Skeletal muscle satellite cell (primary cell): ENCODE measurements at regions not wholly inside any gene's neighbourhood (a gene's known extent, or its start where the extent isn't known, plus 50 kb on each side); places are given as distances from the start of the nearest gene placed in this dataset.
"Not testable (repeated sequence)": the region's sequence is repeated elsewhere in the genome, so short reads cannot be mapped to it uniquely, and the experiment has no call there.

Experiments
- H3K27me3 ChIP-seq: 2 replicates; pipeline ENCODE4 v1.7.0; 2013; ENCODE audit warnings: low read length; ENCODE audit not compliant: control insufficient read depth, insufficient read depth
- H3K36me3 ChIP-seq: 2 replicates; pipeline ENCODE4 v1.7.0; 2013; ENCODE audit warnings: mild to moderate bottlenecking, control low read depth, low read length; ENCODE audit not compliant: insufficient read depth
- H3K4me1 ChIP-seq: 2 replicates; pipeline ENCODE4 v1.7.0; 2013; ENCODE audit warnings: low read length; ENCODE audit not compliant: control insufficient read depth, insufficient read depth
- H3K4me2 ChIP-seq: 2 replicates; pipeline ENCODE4 v1.7.0; 2013; ENCODE audit warnings: mild to moderate bottlenecking, low read length
- H3K4me3 ChIP-seq: 2 replicates; pipeline ENCODE4 v1.7.0; 2013; ENCODE audit warnings: low read length
- H3K9ac ChIP-seq: 2 replicates; pipeline ENCODE4 v1.7.0; 2013; ENCODE audit warnings: mild to moderate bottlenecking, low read depth, low read length, moderate library complexity
- H3K9me3 ChIP-seq: replicated peaks from 2 replicates; pipeline ENCODE4 v1.7.0; 2013; ENCODE audit warnings: mild to moderate bottlenecking, control low read depth, low read length

- Histone ChIP-seq H3K4me1 (no peaks in the 10 kb centered on the region), H3K9me3 (no peaks in the 10 kb centered on the region), H3K4me2 (no peak overlapping the region), H3K36me3 (no peaks in the 10 kb centered on the region), H3K4me3 (no peak overlapping the region), H3K9ac (no peak overlapping the region), H3K27me3 (no peaks in the 10 kb centered on the region)
Observed at GRCh38 chr5:63812693-63813092, 149.6 kb downstream of the HTR1A start.

GRCh38 chr5:63811961-63812360 lies 150.3 kb downstream of the HTR1A start:
- Histone ChIP-seq H3K27me3 (no peaks in the 10 kb centered on the region), H3K4me1 (no peaks in the 10 kb centered on the region), H3K9me3 (no peaks in the 10 kb centered on the region), H3K36me3 (no peaks in the 10 kb centered on the region), H3K4me2 (no peak overlapping the region), H3K4me3 (no peak overlapping the region), H3K9ac (no peak overlapping the region)

GRCh38 chr5:63811286-63811685 lies 151.0 kb downstream of the HTR1A start:
- Histone ChIP-seq H3K4me3 (no peak overlapping the region), H3K27me3 (no peaks in the 10 kb centered on the region)

GRCh38 chr5:63805151-63805550 lies 157.1 kb downstream of the HTR1A start:
- H3K4me1 ChIP-seq, result no peaks in the 10 kb centered on the region
- H3K27me3 ChIP-seq, result no peaks in the 10 kb centered on the region
- H3K9ac ChIP-seq, result no peak overlapping the region
- H3K4me2 ChIP-seq, result no peak overlapping the region
- no peak overlapping the region for H3K4me3 ChIP-seq
- peaks cover 3% of the 10 kb centered on the region for H3K9me3 ChIP-seq
- H3K36me3 ChIP-seq, result no peaks in the 10 kb centered on the region

More at GRCh38 chr5:63811286-63811685, 151.0 kb downstream of the HTR1A start:
- Histone ChIP-seq H3K36me3 (no peaks in the 10 kb centered on the region), H3K9ac (no peak overlapping the region), H3K9me3 (no peaks in the 10 kb centered on the region), H3K4me2 (no peak overlapping the region), H3K4me1 (no peaks in the 10 kb centered on the region)

- no peak overlapping the region for H3K9ac ChIP-seq
- H3K36me3 ChIP-seq, result no peaks in the 10 kb centered on the region
- H3K4me3 ChIP-seq, result no peak overlapping the region
- H3K9me3 ChIP-seq, result peaks cover 3% of the 10 kb centered on the region
- H3K4me2 ChIP-seq, result no peak overlapping the region
- H3K27me3 ChIP-seq, result no peaks in the 10 kb centered on the region
- no peaks in the 10 kb centered on the region for H3K4me1 ChIP-seq
Observed at GRCh38 chr5:63803165-63803564, 159.1 kb downstream of the HTR1A start.

- Histone ChIP-seq H3K27me3 (no peaks in the 10 kb centered on the region), H3K4me3 (no peak overlapping the region), H3K36me3 (no peaks in the 10 kb centered on the region), H3K9ac (no peak overlapping the region), H3K9me3 (no peaks in the 10 kb centered on the region), H3K4me2 (no peak overlapping the region), H3K4me1 (no peaks in the 10 kb centered on the region)
Observed at GRCh38 chr5:63794979-63795378, 167.3 kb downstream of the HTR1A start.

GRCh38 chr5:63794296-63794695 lies 167.9 kb downstream of the HTR1A start:
- Histone ChIP-seq H3K9ac (no peak overlapping the region), H3K4me1 (no peaks in the 10 kb centered on the region), H3K27me3 (no peaks in the 10 kb centered on the region), H3K4me2 (no peak overlapping the region), H3K4me3 (no peak overlapping the region), H3K36me3 (no peaks in the 10 kb centered on the region), H3K9me3 (no peaks in the 10 kb centered on the region)

- Histone ChIP-seq H3K27me3 (no peaks in the 10 kb centered on the region), H3K4me3 (no peak overlapping the region), H3K9me3 (no peaks in the 10 kb centered on the region), H3K4me2 (no peak overlapping the region), H3K4me1 (no peaks in the 10 kb centered on the region), H3K36me3 (no peaks in the 10 kb centered on the region), H3K9ac (no peak overlapping the region)
Observed at GRCh38 chr5:63774939-63775338, 187.3 kb downstream of the HTR1A start.

- no peak overlapping the region for H3K4me3 ChIP-seq
- H3K36me3 ChIP-seq, result no peaks in the 10 kb centered on the region
- no peaks in the 10 kb centered on the region for H3K4me1 ChIP-seq
- H3K9me3 ChIP-seq, result no peaks in the 10 kb centered on the region
- no peak overlapping the region for H3K4me2 ChIP-seq
- no peaks in the 10 kb centered on the region for H3K27me3 ChIP-seq
- no peak overlapping the region for H3K9ac ChIP-seq
Observed at GRCh38 chr5:63768221-63768620, 194.0 kb downstream of the HTR1A start.

GRCh38 chr5:63760965-63761364 lies 201.3 kb downstream of the HTR1A start:
- Histone ChIP-seq H3K9ac (no peak overlapping the region), H3K9me3 (no peaks in the 10 kb centered on the region), H3K27me3 (no peaks in the 10 kb centered on the region), H3K36me3 (no peaks in the 10 kb centered on the region), H3K4me1 (no peaks in the 10 kb centered on the region), H3K4me2 (no peak overlapping the region), H3K4me3 (no peak overlapping the region)

GRCh38 chr5:63743096-63743798 lies 219.0 kb downstream of the HTR1A start:
- no peak overlapping the region for H3K4me3 ChIP-seq
- no peaks in the 10 kb centered on the region for H3K4me1 ChIP-seq
- no peaks in the 10 kb centered on the region for H3K36me3 ChIP-seq
- H3K27me3 ChIP-seq, result no peaks in the 10 kb centered on the region
- H3K9ac ChIP-seq, result no peak overlapping the region
- H3K9me3 ChIP-seq, result no peaks in the 10 kb centered on the region
- H3K4me2 ChIP-seq, result no peak overlapping the region

- not testable (repeated sequence) for H3K4me3 ChIP-seq, H3K9ac ChIP-seq, H3K27me3 ChIP-seq, H3K36me3 ChIP-seq, H3K9me3 ChIP-seq, H3K4me1 ChIP-seq, H3K4me2 ChIP-seq
Observed at GRCh38 chr5:63732880-63733279, 229.4 kb downstream of the HTR1A start.
